Panc1 (cell line): ENCODE measurements at regions not wholly inside any gene's neighbourhood (a gene's known extent, or its start where the extent isn't known, plus 50 kb on each side); places are given as distances from the start of the nearest gene placed in this dataset.
A peak's percentile ranks its signal among the peaks of the same experiment; 100 is the strongest.

Experiments
- ATAC-seq: fragments of 200-7000 bp; cut with Tn5 transposase; 2 replicates; pipeline ENCODE4 v1.9.1; 2020; ENCODE audit warnings: mild to moderate bottlenecking, moderate library complexity
- BruUV-seq: library from RNA; stranded (reverse); fragments of 400-500 nt; replicated peaks from 2 replicates; lab custom pipeline; 2021; lab: Mats Ljungman, UMichigan
- CTCF ChIA-PET: fragments of 300-600 bp; sonication (Branson Sonifier 250); formaldehyde crosslinking; loops from one replicate; lab custom pipeline; 2022; ENCODE audit warnings: antibody characterized with exemption; lab: Charles Lee
- POLR2A ChIA-PET: fragments of 300-600 bp; sonication (Branson Sonifier 250); formaldehyde crosslinking; loops from one replicate; lab custom pipeline; 2022; ENCODE audit warnings: antibody characterized with exemption; lab: Charles Lee
- DNase-seq: peaks from one replicate; pipeline ENCODE4 v3.0.0-alpha.2; 2010; ENCODE audit warnings: low read depth, low spot score
- H3K27ac ChIP-seq: 2 replicates; pipeline ENCODE4 v1.5.1; 2011; ENCODE audit warnings: mild to moderate bottlenecking, low read length, inconsistent platforms
- H3K27me3 ChIP-seq: fragments of 200-500 bp; sonication (Bioruptor generic); 2 replicates; pipeline ENCODE4 v1.6.0; 2014; ENCODE audit warnings: low read length, inconsistent platforms; ENCODE audit not compliant: control insufficient read depth, insufficient read depth
- H3K36me3 ChIP-seq: fragments of 200-500 bp; sonication (Bioruptor generic); 2 replicates; pipeline ENCODE4 v1.5.1; 2014; ENCODE audit warnings: inconsistent platforms, mild to moderate bottlenecking, low read length, moderate library complexity; ENCODE audit not compliant: control insufficient read depth, insufficient read depth
- H3K4me1 ChIP-seq: 2 replicates; pipeline ENCODE4 v1.5.1; 2011; ENCODE audit warnings: inconsistent platforms, mild to moderate bottlenecking, low read length, moderate library complexity; ENCODE audit not compliant: control insufficient read depth, insufficient read depth
- H3K4me3 ChIP-seq, 2 experiments: 2 replicates each; pipeline ENCODE4 v1.5.1; 2011 to 2012; ENCODE audit warnings: low read depth in 2 of 2, low read length in 2 of 2, mild to moderate bottlenecking in 2 of 2, inconsistent platforms in 1 of 2, moderate library complexity in 1 of 2
- H3K9me3 ChIP-seq: fragments of 200-500 bp; sonication (Bioruptor generic); 2 replicates; pipeline ENCODE4 v1.5.1; 2014; ENCODE audit warnings: low read depth, mild to moderate bottlenecking, inconsistent platforms, low read length, moderate library complexity; ENCODE audit not compliant: control insufficient read depth, insufficient read depth
- CTCF ChIP-seq: fragments of 450-650 bp; IDR thresholded peaks from 2 replicates; pipeline ENCODE4 v1.5.1; 2017; ENCODE audit warnings: mild to moderate bottlenecking
- POLR2AphosphoS5 ChIP-seq: IDR thresholded peaks from 2 replicates; pipeline ENCODE4 v1.6.1; 2012; ENCODE audit warnings: mild to moderate bottlenecking, low read depth, low read length, moderate library complexity
- REST ChIP-seq, 2 experiments: IDR thresholded peaks; 2 replicates each; pipeline ENCODE4 v1.6.1; 2011 to 2012; ENCODE audit warnings: low read depth in 2 of 2, control low read depth in 1 of 2, low read length in 1 of 2, mild to moderate bottlenecking in 1 of 2, moderate library complexity in 1 of 2; ENCODE audit not compliant: insufficient read depth in 1 of 2
- SIN3A ChIP-seq: IDR thresholded peaks from 2 replicates; pipeline ENCODE4 v1.6.1; 2012; ENCODE audit warnings: low read depth, mild to moderate bottlenecking, low read length, moderate library complexity, borderline replicate concordance; ENCODE audit not compliant: insufficient read depth
- TCF7L2 ChIP-seq: IDR thresholded peaks from 2 replicates; pipeline ENCODE4 v1.6.1; 2011; ENCODE audit warnings: mild to moderate bottlenecking, low read depth, low read length, inconsistent platforms
- in situ Hi-C: cut with HindIII; loops from 2 replicates; pipeline ENCODE4 v1.10.0; 2016; ENCODE audit warnings: low sequenced_read_pairs, low pct_unique_long_range_greater_than_20kb
- intact Hi-C: fragments of 100-400 bp; cut with micrococcal nuclease; formaldehyde crosslinking; loops from one replicate; pipeline ENCODE4 v1.10.0; 2022; ENCODE audit not compliant: unreplicated experiment

- in situ Hi-C loops, result no loop called here
- BruUV-seq, result no TSS peak
- Histone ChIP-seq H3K4me1 (no peaks in the 10 kb centered on the region), H3K36me3 (no peaks in the 10 kb centered on the region), H3K4me3 (no peak overlapping the region), H3K27me3 (peaks cover 2% of the 10 kb centered on the region; the same call in 1 of the 2 replicates), H3K27ac (no peak overlapping the region), H3K9me3 (no peaks in the 10 kb centered on the region)
- POLR2A ChIA-PET, result no interaction called here
- intact Hi-C loops, result loop anchor here (5.0 kb wide), 1 partner anchor 50 kb away; no protein-coding TSS in a partner anchor
- ATAC-seq (no peak), DNase-seq (no peak)
- CTCF ChIA-PET, result no interaction called here
- TF ChIP-seq CTCF, result no peak
Measured at GRCh38 chr3:152522036-152522435, 253.3 kb downstream of the MBNL1 start.

GRCh38 chr3:152524198-152525140 is 255.7 kb downstream of the MBNL1 start:
- CTCF ChIA-PET, result interaction anchor here (0.6 kb wide), 1 partner anchor 49 kb away, joined by 3 read pairs; no protein-coding TSS in a partner anchor
- H3K9me3 ChIP-seq, result no peaks in the 10 kb centered on the region
- no peak overlapping the region for H3K27ac ChIP-seq
- H3K27me3 ChIP-seq, result no peaks in the 10 kb centered on the region
- no peak for ATAC-seq
- POLR2A ChIA-PET, result no interaction called here
- peak; percentile 56 for DNase-seq
- H3K36me3 ChIP-seq, result no peaks in the 10 kb centered on the region
- no peak for TF ChIP-seq TCF7L2
- TF ChIP-seq POLR2AphosphoS5, result no peak
- TF ChIP-seq REST (IDR thresholded peaks at IDR 0.05; ENCODE audit: insufficient read depth in 1 of 2, low read depth in 2 of 2, low read length in 1 of 2), result no peak
- TF ChIP-seq SIN3A, result no peak
- peak; percentile 77; the same call in 1 of the 2 replicates for TF ChIP-seq CTCF
- in situ Hi-C loops, result no loop called here
- BruUV-seq, result no TSS peak
- H3K4me3 ChIP-seq, result no peak overlapping the region
- intact Hi-C loops, result loop anchor here (5.0 kb wide), 1 partner anchor 52 kb away; no protein-coding TSS in a partner anchor
- H3K4me1 ChIP-seq, result no peaks in the 10 kb centered on the region
